HepG2 (cell line): ENCODE measurements at regions not wholly inside any gene's neighbourhood (a gene's known extent, or its start where the extent isn't known, plus 50 kb on each side); places are given as distances from the start of the nearest gene placed in this dataset.

ENCODE experiments used
- ERF ChIP-seq: IDR thresholded peaks from 2 replicates; pipeline ENCODE4 v1.6.1; 2018; ENCODE audit warnings: missing biosample characterization, missing genetic modification reagents
- HMG20B ChIP-seq: conservative IDR thresholded peaks from 2 replicates; pipeline ENCODE4 v1.6.1; 2016; ENCODE audit warnings: missing genetic modification reagents, missing compliant biosample characterization
- KMT2A ChIP-seq: sonication (generic); formaldehyde crosslinking; IDR thresholded peaks from 2 replicates; pipeline ENCODE4 v1.4.0; 2020; ENCODE audit warnings: missing genetic modification reagents
- SP2 ChIP-seq: sonication (generic); formaldehyde crosslinking; IDR thresholded peaks from 2 replicates; pipeline ENCODE4 v1.5.1; 2020; ENCODE audit warnings: mild to moderate bottlenecking, missing genetic modification reagents
- ZNF337 ChIP-seq: sonication (generic); formaldehyde crosslinking; IDR thresholded peaks from 2 replicates; pipeline ENCODE4 v1.5.1; 2020; ENCODE audit warnings: missing genetic modification reagents, low read depth, mild to moderate bottlenecking, borderline replicate concordance
- ZNF430 ChIP-seq: sonication (generic); formaldehyde crosslinking; IDR thresholded peaks from 2 replicates; pipeline ENCODE4 v1.9.0; 2021; ENCODE audit warnings: mild to moderate bottlenecking, missing genetic modification reagents
- ZNF577 ChIP-seq: sonication (generic); formaldehyde crosslinking; IDR thresholded peaks from 2 replicates; pipeline ENCODE4 v1.4.0; 2020; ENCODE audit warnings: mild to moderate bottlenecking, low read depth, missing genetic modification reagents, borderline replicate concordance
- TF ChIP-seq, protein P1 (sequence below), 2 experiments: sonication (generic) in 1 of 2; formaldehyde crosslinking in 1 of 2; IDR thresholded peaks; 2 replicates each; pipeline versions ENCODE4 v1.5.1 to v1.6.1; 2011 to 2020; ENCODE audit warnings: borderline replicate concordance in 1 of 2, low read depth in 1 of 2, low read length in 1 of 2, mild to moderate bottlenecking in 1 of 2, missing genetic modification reagents in 1 of 2, moderate library complexity in 1 of 2
- TF ChIP-seq, protein P2 (sequence below): sonication (generic); formaldehyde crosslinking; IDR thresholded peaks from 2 replicates; pipeline ENCODE4 v1.9.0; 2021; ENCODE audit warnings: missing genetic modification reagents, borderline replicate concordance
- TF ChIP-seq, protein P3 (sequence below): sonication (generic); formaldehyde crosslinking; IDR thresholded peaks from 2 replicates; pipeline ENCODE4 v1.5.1; 2020; ENCODE audit warnings: missing genetic modification reagents, mild to moderate bottlenecking, borderline replicate concordance
- TF ChIP-seq, protein P4 (sequence below): IDR thresholded peaks from 2 replicates; pipeline ENCODE4 v1.6.1; 2016; ENCODE audit warnings: mild to moderate bottlenecking, missing biosample characterization, missing genetic modification reagents
- TF ChIP-seq, protein P5 (sequence below): sonication (generic); formaldehyde crosslinking; conservative IDR thresholded peaks from 2 replicates; pipeline ENCODE4 v1.8.0; 2022; ENCODE audit warnings: mild to moderate bottlenecking, moderate library complexity, missing genetic modification reagents

DNA sequence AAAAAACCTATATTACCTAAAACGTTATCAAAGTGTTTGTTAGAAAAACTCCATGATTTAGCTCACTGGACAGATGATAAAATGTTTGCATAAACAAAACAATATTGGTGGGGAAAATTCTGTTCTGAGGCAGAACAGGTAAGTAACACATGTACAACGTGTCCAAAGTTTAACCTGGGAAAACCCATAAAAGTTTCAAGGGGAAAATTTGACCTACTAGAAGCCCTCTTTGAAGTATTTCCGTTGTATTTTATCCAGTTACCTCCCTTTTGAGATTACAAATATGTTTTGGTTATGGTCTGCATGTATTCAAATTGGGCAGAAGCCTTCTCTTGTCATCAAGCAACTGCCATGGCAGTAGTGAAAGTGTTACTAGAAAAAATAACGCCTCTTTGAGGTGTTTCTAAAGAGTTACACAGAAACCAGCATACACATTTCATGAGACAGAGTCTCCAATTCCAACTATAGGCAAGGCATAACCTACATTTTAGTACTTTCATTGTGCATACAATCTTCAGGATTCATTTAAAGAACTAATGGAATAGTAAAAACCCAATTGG, 58.0 kb upstream of the PDC start (continued):
- TF ChIP-seq, protein P1, sequence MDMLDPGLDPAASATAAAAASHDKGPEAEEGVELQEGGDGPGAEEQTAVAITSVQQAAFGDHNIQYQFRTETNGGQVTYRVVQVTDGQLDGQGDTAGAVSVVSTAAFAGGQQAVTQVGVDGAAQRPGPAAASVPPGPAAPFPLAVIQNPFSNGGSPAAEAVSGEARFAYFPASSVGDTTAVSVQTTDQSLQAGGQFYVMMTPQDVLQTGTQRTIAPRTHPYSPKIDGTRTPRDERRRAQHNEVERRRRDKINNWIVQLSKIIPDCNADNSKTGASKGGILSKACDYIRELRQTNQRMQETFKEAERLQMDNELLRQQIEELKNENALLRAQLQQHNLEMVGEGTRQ (IDR thresholded peaks at IDR 0.05; ENCODE audit: low read depth, low read length): no peak
- TF ChIP-seq, protein P1 (CRISPR knock-in tag; IDR thresholded peaks at IDR 0.05; ENCODE audit: borderline replicate concordance): no peak
- no peak for TF ChIP-seq SP2
- no peak for TF ChIP-seq ZNF577
- TF ChIP-seq, protein P2, sequence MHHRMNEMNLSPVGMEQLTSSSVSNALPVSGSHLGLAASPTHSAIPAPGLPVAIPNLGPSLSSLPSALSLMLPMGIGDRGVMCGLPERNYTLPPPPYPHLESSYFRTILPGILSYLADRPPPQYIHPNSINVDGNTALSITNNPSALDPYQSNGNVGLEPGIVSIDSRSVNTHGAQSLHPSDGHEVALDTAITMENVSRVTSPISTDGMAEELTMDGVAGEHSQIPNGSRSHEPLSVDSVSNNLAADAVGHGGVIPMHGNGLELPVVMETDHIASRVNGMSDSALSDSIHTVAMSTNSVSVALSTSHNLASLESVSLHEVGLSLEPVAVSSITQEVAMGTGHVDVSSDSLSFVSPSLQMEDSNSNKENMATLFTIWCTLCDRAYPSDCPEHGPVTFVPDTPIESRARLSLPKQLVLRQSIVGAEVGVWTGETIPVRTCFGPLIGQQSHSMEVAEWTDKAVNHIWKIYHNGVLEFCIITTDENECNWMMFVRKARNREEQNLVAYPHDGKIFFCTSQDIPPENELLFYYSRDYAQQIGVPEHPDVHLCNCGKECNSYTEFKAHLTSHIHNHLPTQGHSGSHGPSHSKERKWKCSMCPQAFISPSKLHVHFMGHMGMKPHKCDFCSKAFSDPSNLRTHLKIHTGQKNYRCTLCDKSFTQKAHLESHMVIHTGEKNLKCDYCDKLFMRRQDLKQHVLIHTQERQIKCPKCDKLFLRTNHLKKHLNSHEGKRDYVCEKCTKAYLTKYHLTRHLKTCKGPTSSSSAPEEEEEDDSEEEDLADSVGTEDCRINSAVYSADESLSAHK (CRISPR knock-in tag): no peak
- no peak for TF ChIP-seq ZNF337 (CRISPR knock-in tag)
- TF ChIP-seq KMT2A: no peak
- TF ChIP-seq HMG20B (CRISPR knock-in tag): no peak
- no peak for TF ChIP-seq ERF
- TF ChIP-seq, protein P3, sequence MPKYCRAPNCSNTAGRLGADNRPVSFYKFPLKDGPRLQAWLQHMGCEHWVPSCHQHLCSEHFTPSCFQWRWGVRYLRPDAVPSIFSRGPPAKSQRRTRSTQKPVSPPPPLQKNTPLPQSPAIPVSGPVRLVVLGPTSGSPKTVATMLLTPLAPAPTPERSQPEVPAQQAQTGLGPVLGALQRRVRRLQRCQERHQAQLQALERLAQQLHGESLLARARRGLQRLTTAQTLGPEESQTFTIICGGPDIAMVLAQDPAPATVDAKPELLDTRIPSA: no peak
- TF ChIP-seq, protein P4, sequence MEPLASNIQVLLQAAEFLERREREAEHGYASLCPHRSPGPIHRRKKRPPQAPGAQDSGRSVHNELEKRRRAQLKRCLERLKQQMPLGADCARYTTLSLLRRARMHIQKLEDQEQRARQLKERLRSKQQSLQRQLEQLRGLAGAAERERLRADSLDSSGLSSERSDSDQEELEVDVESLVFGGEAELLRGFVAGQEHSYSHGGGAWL: no peak
- TF ChIP-seq ZNF430 (CRISPR knock-in tag): no peak
- TF ChIP-seq, protein P5, sequence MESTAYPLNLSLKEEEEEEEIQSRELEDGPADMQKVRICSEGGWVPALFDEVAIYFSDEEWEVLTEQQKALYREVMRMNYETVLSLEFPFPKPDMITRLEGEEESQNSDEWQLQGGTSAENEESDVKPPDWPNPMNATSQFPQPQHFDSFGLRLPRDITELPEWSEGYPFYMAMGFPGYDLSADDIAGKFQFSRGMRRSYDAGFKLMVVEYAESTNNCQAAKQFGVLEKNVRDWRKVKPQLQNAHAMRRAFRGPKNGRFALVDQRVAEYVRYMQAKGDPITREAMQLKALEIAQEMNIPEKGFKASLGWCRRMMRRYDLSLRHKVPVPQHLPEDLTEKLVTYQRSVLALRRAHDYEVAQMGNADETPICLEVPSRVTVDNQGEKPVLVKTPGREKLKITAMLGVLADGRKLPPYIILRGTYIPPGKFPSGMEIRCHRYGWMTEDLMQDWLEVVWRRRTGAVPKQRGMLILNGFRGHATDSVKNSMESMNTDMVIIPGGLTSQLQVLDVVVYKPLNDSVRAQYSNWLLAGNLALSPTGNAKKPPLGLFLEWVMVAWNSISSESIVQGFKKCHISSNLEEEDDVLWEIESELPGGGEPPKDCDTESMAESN (CRISPR knock-in tag): no peak
